Chondrocyte (in vitro differentiated cells): ENCODE measurements at regions not wholly inside any gene's neighbourhood (a gene's known extent, or its start where the extent isn't known, plus 50 kb on each side); places are given as distances from the start of the nearest gene placed in this dataset.

ENCODE experiments used
- DNase-seq: peaks from one replicate; pipeline ENCODE4 v3.0.0; 2021; ENCODE audit warnings: mixed read lengths, low spot score
- H3K27ac Mint-ChIP-seq: one replicate; pipeline ENCODE4 v1.8.0; 2021; ENCODE audit warnings: mild to moderate bottlenecking, moderate library complexity, mixed read lengths; ENCODE audit not compliant: unreplicated experiment
- H3K27me3 Mint-ChIP-seq: 2 replicates; pipeline ENCODE4 v1.8.0; 2021; ENCODE audit warnings: low read depth, mixed read lengths
- H3K36me3 Mint-ChIP-seq: 2 replicates; pipeline ENCODE4 v1.8.0; 2021; ENCODE audit warnings: low read depth, mixed read lengths
- H3K4me1 Mint-ChIP-seq: 2 replicates; pipeline ENCODE4 v1.8.0; 2021; ENCODE audit warnings: low read depth, mild to moderate bottlenecking, mixed read lengths
- H3K4me3 Mint-ChIP-seq: one replicate; pipeline ENCODE4 v1.8.0; 2021; ENCODE audit warnings: mild to moderate bottlenecking, moderate library complexity, mixed read lengths; ENCODE audit not compliant: unreplicated experiment
- H3K9me3 Mint-ChIP-seq: 2 replicates; pipeline ENCODE4 v1.8.0; 2021; ENCODE audit warnings: low read depth, mixed read lengths
- CTCF ChIP-seq: fragments of 200-600 bp; sonication (generic); IDR thresholded peaks from 2 replicates; pipeline ENCODE4 v1.5.0; 2021; ENCODE audit warnings: antibody characterized with exemption, mild to moderate bottlenecking, moderate library complexity

- Mint-ChIP-seq H3K27me3 (peaks cover 15% of the 10 kb centered on the region), H3K36me3 (peaks cover 1% of the 10 kb centered on the region), H3K4me3 (no peak overlapping the region), H3K27ac (no peak overlapping the region), H3K9me3 (peaks cover 7% of the 10 kb centered on the region), H3K4me1 (no peaks in the 10 kb centered on the region)
- no peak for TF ChIP-seq CTCF
- no peak for DNase-seq
These were observed 58.9 kb downstream of the OR5AK2 start for GRCh38 chr11:57047610-57048009.

- H3K4me3 Mint-ChIP-seq = no peak overlapping the region
These were observed 61.0 kb downstream of the OR5AK2 start for GRCh38 chr11:57049749-57050148.

GRCh38 chr11:57054817-57055216 lies 66.1 kb downstream of the OR5AK2 start:
- Mint-ChIP-seq H3K36me3 (no peaks in the 10 kb centered on the region), H3K27ac (no peak overlapping the region), H3K4me1 (no peaks in the 10 kb centered on the region), H3K9me3 (no peaks in the 10 kb centered on the region), H3K4me3 (no peak overlapping the region), H3K27me3 (peaks cover 25% of the 10 kb centered on the region)
- TF ChIP-seq CTCF = no peak
- DNase-seq = no peak

More at GRCh38 chr11:57049749-57050148, 61.0 kb downstream of the OR5AK2 start:
- Mint-ChIP-seq H3K36me3 (no peaks in the 10 kb centered on the region), H3K27me3 (peaks cover 17% of the 10 kb centered on the region), H3K9me3 (no peaks in the 10 kb centered on the region), H3K27ac (no peak overlapping the region), H3K4me1 (no peaks in the 10 kb centered on the region)
- DNase-seq = no peak
- TF ChIP-seq CTCF = no peak

- no peaks in the 10 kb centered on the region for H3K36me3 Mint-ChIP-seq
- H3K9me3 Mint-ChIP-seq = no peaks in the 10 kb centered on the region
- no peaks in the 10 kb centered on the region for H3K4me1 Mint-ChIP-seq
- H3K27ac Mint-ChIP-seq = no peak overlapping the region
- no peak overlapping the region for H3K4me3 Mint-ChIP-seq
- TF ChIP-seq CTCF = no peak
- no peak for DNase-seq
- peaks cover 16% of the 10 kb centered on the region for H3K27me3 Mint-ChIP-seq
These were observed 67.0 kb downstream of the OR5AK2 start for GRCh38 chr11:57055744-57056143.

GRCh38 chr11:57056735-57057134 lies 68.0 kb downstream of the OR5AK2 start:
- Mint-ChIP-seq H3K36me3 (no peaks in the 10 kb centered on the region), H3K27me3 (peaks cover 22% of the 10 kb centered on the region), H3K9me3 (peaks cover 2% of the 10 kb centered on the region), H3K4me3 (no peak overlapping the region), H3K4me1 (no peaks in the 10 kb centered on the region), H3K27ac (no peak overlapping the region)
- no peak for TF ChIP-seq CTCF
- DNase-seq = no peak
